GM18870 (cell line): ENCODE measurements at regions not wholly inside any gene's neighbourhood (a gene's known extent, or its start where the extent isn't known, plus 50 kb on each side); places are given as distances from the start of the nearest gene placed in this dataset.

Experiments
- ATAC-seq: cut with Tn5 transposase; IDR thresholded peaks from one replicate; pipeline ENCODE4 v1.9.1; 2021; ENCODE audit warnings: moderate library complexity; ENCODE audit not compliant: unreplicated experiment

DNA sequence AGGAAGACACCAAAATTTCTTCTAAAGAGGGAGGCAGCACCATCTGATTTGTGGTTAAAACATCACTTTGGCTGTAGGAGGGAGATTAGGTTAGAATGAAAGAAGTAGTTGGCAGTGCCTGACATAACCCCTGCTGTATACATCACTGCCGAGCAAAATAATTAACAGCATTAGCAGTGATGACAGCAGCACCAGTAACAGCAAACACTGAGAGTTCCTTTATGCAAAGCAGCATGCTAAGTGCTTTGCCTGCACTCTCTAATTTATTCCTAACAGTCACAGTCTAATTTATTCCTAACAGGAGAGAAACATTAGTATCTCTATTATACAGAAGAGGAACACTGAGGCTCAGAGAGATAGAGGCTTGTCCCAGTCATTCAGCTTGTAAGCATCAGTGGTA lies 1469.7 kb downstream of the AACS start:
- ATAC-seq, result no peak

DNA sequence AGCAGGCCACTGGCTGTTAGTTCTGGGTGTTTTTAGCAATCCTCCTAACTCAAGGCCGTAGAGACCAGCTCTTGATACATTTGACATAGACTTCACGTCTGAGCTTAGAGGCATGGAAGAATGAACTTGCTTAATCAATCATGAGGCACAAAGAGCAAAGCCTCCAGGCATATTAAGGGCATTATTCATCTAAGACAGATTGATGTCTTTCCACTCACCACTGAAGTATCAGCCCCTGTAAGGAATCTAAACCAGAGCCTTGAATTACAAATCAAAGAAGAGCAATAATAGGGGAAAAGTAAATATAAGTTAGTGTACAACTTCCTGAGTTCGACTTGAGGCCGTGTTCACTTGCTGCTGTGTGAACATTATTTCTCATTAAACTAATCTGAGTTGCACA lies 1470.7 kb downstream of the AACS start:
- ATAC-seq, result no peak

DNA sequence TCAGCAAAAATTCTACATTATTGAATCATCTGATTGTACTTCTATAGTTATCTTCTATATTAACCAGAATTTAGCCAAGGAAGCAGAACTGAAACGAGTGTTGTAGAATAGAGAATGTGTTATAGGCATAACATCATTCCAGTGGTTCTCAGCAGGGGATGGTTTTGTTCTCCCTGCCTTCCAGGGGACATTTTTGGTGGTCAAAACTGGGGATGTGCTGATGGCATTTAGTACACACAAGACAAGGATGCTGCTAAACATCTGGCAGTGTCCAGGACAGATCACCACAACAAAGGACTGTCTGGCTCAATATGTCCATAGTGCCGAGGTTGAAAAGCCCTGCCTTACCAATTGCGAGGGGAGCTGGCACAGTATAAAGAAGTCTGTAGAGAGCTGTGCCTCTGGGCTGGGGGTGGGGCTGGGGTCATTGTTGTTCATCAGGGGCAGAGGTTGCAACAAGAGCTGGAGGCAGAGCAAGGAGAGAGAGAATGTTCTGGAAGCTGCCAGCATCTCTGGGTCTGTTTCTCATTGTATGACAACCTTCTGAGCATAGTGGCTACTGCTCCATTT lies 1472.8 kb downstream of the AACS start:
- no peak for ATAC-seq

DNA sequence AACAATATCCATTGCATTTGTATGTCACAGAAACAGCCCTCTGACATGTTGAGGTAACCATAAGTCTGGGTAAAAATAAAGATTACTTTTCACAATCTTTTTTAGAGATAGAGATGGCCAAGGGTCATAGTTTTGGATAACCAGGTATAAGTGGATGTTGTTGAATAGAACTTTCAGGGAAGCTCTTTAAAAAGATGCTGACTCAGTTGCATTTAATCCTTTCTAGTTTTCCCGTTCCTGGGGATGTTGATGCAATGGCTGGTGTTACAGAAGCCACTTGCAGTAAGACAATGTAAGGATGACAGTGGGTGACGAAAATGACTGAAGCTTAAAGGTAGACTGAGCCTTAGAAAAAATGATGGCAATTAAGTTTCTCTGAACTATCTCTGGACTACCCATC lies 1473.7 kb downstream of the AACS start:
- ATAC-seq, result no peak

DNA sequence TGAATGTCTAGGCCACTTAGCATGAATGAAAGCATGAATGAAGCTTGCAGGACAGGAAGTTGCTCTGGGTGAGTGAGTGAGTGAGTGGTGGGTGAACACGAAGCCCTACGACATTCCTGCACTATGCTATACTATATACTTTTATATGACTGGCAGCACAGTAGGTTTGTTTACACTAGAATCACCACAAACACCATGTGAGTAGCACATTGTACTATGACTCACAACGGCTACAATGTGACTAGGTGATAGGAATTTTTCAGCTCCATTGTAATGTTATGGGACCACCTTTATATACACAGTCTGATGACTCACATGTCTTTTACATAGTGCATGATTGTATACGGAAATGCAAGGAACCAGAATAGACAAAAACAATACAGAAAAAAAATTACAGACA lies 1480.2 kb downstream of the AACS start:
- no peak for ATAC-seq

DNA sequence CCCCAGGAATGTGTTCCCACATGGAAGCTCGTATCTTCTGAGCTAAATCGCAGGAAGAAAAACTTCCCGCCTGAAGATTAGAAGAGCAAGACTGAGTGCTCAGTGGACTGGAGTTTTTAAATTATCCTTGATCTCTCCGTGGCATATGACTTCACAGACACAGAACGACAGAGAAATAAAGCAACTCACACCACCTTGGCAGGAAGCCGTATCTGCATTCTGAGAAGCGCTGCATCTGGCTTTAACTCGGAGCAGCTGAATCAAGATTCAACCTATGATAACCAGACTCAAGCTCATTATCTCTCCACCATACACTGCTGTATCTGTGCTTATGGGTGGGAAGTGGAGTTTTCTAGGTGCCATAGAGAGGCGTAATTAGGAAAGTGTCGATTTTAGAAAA lies 1482.7 kb downstream of the AACS start:
- ATAC-seq, result no peak

DNA sequence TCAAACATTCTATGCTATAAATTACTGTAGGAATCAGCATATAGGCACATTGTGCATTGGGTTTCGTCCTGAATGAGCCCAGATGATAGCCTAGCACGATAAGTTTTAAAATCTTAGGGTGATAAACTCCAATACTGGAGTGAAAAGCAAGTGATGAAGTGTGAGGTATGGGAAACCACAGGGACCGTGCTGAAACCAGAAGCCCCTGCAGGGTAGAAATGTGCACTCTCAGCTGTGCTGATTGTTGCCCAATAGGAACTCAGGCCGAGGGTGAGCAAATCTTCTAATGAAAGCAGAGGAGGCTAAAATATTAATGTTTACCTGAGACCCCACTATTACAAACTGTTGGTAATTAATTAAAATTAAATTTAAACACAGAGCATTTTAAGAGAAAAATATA lies 1486.6 kb downstream of the AACS start:
- ATAC-seq, result no peak

DNA sequence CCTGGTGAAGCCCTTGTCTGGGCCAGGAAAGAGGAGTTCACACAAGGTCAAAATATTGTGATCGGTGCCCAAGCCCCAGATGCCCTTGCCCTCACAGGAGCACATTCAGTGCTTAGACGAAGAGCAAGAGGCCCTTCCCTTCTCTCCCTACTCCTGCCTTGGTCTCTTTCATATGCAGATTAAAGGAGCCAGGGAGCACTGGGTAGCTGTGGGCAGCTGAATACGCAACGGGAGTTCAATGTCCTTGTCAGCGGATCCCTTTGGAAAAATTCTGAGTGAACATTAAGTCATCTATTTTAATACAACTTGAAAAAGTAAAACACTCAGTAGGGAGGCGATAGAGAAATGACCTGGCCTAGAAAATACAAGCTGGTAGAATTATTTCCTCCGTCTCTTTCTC lies 1489.4 kb downstream of the AACS start:
- no peak for ATAC-seq

DNA sequence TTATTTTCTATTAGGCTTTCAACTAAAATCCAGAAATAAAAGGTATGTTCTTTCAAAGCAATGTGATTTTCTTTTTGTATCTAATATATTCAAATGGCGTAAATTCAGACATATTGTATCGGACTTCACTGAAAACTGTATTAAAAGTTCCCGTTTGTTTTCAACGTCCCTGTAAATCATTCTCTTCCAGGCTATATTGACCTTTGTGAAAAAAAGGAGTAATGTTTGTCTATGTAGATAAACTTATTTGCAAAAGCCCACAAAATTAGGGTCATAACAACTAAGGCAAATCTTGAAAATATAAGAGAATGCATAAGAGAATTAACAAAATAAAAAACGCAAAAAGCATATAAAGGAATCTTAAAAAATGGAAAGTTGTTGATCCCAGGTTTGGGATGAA lies 1492.4 kb downstream of the AACS start:
- ATAC-seq, result no peak

DNA sequence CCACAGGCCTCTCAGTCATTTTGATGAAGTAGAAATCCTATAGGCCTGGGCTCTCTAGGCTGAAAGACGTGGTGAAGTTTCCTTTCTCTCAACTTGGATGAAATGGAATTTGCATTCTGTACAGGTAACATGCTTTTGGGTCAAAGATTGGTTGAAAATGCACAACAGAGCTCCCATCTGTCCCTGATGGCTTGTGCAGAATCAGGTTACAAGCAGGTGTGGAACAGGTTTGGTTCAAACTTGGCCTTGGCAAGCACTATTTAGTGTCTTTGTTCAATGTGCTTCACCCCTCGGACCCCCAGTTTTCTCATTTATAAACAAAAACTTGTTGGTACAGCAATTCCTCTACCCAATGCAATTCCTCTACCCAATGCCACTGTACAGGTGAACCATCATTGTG lies 1493.0 kb downstream of the AACS start:
- no peak for ATAC-seq

DNA sequence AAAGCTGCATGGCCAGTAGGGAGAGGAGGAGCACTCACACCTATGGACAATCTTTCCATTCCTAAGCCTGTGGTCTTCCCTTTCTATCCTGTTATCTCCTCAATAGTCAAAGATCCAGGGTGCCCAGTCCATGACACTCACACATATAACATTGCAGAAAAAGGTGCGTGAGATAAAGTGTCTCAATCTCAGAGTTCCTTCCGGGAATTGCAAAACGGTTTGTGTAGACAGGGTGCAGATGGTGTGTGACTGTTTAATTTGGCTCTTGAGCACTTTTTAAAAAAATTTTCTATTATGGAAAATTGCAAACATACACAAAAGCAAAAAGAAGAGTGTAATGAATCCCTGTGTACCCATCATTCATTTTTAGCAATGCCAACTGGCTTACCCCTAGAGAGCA lies 1493.6 kb downstream of the AACS start:
- ATAC-seq, result no peak

DNA sequence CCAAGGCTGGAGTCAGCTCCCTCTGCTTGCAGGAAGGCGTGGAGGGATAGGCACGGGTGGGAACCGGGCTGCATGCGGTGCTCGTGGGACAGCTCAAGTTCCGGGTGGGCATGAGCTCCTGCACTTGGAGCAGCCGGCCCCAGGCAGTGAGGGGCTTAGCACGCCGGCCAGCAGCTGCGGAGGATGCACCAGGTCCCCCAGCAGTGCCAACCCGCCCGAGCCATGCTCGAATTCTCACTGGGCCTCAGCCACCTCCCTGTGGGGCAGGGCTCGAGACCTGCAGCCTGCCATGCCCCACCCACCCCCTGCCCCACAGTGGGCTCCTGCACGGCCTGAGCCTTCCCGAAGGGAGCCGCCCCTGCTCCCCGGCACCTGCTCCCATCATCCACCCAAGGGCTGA lies 1501.8 kb downstream of the AACS start:
- ATAC-seq, result no peak

DNA sequence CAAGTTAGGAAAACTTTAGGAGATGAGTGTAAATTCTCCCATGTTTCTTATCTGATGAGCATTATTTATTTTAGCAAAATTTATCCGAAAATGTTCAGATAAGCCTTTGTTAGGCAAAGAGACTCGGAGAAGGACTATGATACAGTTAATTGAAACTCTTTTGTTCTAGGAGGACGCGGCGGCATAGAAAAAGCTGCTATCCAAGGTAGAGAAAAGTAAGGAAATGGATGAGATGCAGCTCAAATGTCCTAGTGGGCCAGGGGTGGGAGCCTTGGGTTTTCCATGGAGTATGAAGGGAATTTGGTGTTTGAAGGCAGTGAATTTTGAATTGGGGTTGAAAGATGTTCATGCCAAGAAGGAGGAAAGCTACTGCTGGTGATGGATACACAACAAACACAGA lies 1504.5 kb downstream of the AACS start:
- ATAC-seq, result no peak

DNA sequence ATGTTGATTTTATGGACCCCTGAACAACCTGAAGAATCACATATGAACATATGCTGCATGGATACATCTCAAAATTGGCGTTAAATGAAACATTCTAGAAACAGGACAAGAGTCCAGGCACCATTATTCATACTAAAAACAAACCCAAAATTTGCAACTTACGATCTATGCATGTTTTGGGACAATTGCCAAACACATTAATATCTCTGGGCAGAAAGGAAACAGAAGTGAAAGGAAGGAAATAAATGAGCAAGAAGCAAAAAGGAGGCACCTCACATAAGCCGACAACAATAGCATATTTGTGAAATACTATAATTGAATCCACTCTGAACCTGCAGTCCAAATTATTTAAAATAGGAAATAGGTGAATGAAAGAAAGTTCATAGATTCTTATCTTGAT lies 1505.3 kb downstream of the AACS start:
- no peak for ATAC-seq

DNA sequence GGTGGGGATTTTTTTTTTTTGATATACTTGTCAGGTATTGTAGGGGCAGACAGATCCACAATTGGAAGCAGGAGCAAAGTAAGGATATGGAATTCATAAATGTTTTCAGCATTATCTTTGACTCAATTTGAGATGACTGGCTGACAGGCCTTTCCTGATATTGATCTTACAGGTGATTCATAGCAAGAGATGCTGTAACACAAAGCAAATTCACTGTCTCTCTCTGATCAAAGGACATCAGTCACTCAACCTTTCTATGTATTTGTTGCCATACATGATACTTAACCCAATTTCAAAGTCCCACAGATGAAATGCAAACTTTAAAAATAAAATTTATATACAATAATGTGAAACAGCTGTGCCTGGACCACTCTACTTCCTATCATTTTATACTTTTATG lies 1506.9 kb downstream of the AACS start:
- no peak for ATAC-seq

DNA sequence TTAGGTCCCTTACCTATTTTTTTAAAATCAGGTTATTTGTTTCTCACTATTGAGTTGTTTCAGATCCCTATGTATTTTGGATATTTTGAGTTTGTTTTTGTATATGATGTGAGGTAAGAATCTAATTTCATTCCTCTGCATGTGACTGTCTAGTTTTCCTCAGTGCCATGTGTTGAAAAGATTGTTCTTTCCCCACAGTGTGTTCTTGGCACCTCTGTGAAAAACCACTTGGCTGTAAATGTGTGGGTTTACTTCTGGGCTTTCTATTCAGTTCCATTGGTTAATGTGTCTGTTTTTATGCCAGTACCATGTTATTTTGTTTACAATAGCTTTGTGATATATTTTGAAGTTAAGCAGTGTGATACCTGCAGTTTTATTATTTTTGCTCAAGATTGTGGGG lies 1516.4 kb downstream of the AACS start:
- ATAC-seq, result no peak

DNA sequence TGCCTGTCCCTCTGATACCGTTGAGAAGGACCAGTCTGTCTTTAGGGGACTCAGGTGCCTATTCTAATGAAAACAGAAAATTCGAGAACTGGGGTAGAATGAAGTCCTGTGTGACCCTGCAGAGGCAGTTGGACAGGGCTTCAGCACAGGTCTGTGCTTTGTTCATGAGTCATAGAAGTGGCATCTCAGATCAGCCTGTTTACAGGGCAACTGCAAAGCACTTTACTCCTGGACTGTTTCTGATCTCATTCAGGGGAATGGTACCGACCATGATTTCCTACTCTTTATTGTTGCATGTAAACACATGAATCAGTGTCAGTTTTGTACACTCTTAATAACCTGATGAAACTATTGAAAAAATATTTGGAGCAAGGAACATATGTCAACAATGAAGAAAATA lies 1517.0 kb downstream of the AACS start:
- ATAC-seq, result no peak

DNA sequence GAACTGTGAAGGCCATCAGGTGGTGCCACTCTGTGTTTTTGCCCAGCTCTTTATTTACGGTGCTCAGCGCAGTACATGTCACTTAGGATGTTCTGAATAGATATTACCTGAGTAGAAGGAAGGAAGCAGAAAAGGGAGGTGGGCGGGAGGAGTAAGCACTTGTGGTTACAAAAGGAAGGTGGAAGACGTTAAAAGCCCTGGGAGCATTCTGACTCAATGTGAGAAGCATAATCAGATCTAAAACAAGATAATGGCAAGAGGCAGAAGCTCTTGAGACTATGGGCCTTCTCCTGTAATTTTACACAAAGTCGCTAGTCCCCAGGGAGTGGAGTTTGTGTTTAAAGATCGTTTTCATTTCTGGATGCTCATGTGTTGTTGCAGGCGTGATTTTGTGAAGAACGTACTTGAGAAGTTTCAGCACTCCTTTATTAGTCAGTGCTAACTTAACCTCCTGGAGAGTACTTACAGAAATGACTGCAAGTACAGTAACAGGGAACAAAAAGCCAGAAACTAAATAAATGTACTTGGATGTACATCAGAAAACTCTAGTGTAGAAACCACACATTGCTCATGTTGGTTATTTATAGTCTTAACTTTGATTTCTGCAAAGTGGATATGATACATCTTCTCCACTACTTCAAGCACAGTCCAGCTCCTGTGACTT lies 1523.5 kb downstream of the AACS start:
- no peak for ATAC-seq

DNA sequence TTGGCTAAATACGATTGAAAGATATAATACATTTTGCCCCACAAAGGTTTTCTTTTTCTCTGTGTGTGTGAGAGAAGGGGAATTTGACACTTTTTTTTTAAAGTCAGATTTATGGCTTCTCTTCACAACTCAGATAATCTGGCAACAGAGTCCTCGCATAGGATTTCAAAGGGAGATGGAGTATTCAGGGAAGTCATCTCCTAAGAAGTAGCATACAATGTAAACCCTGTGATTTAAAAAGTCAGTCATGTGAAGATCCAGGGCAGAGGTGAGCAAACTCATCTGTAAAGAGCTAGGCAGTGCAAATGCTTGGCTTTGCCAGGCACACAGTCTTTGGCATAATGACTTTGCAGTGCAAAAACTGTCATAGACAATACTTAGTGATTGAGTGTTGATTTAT lies 1526.3 kb downstream of the AACS start:
- ATAC-seq, result no peak

DNA sequence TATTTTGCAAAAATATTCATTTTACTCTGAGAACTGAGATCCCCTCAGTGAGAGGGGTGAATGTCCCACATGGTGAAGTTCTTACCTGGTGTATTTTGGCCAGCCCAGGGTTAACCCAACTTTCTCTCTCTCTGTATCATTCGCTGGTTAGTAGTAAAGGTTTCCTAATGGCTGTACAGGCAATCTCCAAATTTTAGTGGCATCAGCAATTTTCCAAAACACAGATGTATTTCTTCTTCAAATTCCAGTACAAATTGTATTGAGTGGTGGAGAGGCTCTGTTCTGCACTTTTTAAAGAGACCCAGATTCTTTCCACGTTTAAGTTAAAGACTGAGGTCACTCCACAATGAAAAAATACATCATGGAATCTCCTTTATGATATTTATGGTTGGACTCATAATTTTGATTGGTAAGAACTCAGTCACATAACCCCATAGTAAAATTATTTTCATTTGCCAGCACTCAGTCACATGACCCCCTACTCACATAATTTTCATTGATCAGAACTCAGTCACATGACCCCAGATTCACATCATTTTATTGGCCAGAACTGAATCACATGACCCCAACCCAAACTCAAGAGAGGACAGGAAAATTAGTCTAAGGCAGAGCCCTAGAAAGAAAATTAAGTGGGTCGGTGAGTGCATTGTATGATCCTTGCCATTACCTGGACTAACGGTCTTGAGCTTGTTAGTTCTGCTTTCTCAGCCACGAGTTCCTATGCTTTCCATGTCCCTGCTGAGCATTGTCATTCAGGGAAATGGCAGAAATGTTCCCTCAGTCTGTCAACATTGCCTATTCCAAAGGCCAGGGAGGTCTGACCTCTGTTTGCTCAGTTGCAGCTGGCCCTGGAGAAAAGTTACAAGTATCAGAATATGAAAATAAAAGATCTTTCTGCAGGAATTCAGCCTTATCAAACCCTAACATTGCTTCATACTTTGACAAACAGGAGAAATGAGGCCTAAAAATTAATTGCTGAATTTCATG lies 1536.2 kb downstream of the AACS start:
- no peak for ATAC-seq

DNA sequence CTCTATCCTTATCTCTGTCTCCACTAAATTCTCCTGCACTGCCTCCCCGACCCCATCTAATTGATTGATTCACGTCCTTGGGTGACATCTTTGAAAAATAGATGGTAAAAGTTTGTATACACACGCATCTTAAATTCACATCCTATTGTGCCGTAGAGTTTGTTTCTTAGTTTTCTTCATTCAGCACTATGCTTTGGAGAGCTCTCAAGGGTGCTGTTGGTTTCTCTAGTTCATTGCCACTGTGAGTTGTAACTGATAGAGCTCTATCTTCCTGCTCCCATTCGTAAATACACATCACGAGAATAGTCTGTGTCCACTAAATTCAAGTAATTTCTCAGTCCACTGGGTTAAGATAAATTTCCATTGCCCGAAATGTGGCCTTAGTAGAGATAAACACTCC lies 1537.4 kb downstream of the AACS start:
- ATAC-seq, result no peak

DNA sequence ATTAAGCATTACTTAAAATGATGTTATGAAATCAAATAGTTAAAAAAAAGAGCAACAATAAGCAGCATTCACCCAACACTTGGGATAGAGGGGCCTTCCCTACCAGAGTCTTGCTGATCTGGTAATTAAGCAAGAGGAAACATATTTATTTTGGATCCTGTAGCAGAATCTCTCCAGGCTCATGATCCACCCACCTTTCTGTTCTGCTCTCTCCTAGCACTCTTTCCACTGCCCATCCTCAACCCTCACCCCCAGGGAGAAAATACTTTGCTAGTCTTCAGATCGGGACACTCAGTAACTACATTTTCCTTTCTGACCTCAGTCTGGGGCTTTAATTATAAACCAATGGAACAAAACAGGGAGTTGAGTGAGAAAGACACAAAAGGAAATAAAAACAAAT lies 1541.9 kb downstream of the AACS start:
- ATAC-seq, result no peak
